WTC11 (cell line): ENCODE measurements at regions not wholly inside any gene's neighbourhood (a gene's known extent, or its start where the extent isn't known, plus 50 kb on each side); places are given as distances from the start of the nearest gene placed in this dataset.

Source experiments
- ATAC-seq: fragments of 200-7000 bp; cut with Tn5 transposase; 2 replicates; pipeline ENCODE4 v1.10.0; 2021; ENCODE audit warnings: mild to moderate bottlenecking, moderate library complexity
- CTCF ChIA-PET: fragments of 300-600 bp; sonication (Branson Sonifier 250); formaldehyde crosslinking; loops from one replicate; lab custom pipeline; 2021; ENCODE audit warnings: antibody characterized with exemption; lab: Charles Lee
- POLR2A ChIA-PET: fragments of 350-600 bp; sonication (Branson Sonifier 250); formaldehyde crosslinking; loops from one replicate; lab custom pipeline; 2021; ENCODE audit warnings: antibody characterized with exemption; lab: Charles Lee
- DNase-seq: peaks from one replicate; pipeline ENCODE4 v3.0.0; 2021; ENCODE audit warnings: low spot score
- H3K27ac Mint-ChIP-seq: 2 replicates; pipeline ENCODE4 v1.8.0; 2021; ENCODE audit warnings: mixed read lengths
- H3K27me3 Mint-ChIP-seq: 2 replicates; pipeline ENCODE4 v1.8.0; 2021; ENCODE audit warnings: low read depth, mild to moderate bottlenecking, moderate library complexity, mixed read lengths
- H3K36me3 Mint-ChIP-seq: 2 replicates; pipeline ENCODE4 v1.8.0; 2021; ENCODE audit warnings: mixed read lengths
- H3K4me1 Mint-ChIP-seq: 2 replicates; pipeline ENCODE4 v1.8.0; 2022; ENCODE audit warnings: mixed read lengths
- H3K4me3 Mint-ChIP-seq: 2 replicates; pipeline ENCODE4 v1.8.0; 2021; ENCODE audit warnings: mild to moderate bottlenecking, moderate library complexity, mixed read lengths
- H3K9me3 Mint-ChIP-seq: 2 replicates; pipeline ENCODE4 v1.8.0; 2021; ENCODE audit warnings: mixed read lengths
- ARID4B ChIP-seq: sonication (generic); formaldehyde crosslinking; IDR thresholded peaks from 2 replicates; pipeline ENCODE4 v1.8.0; 2023; ENCODE audit warnings: missing genetic modification reagents, mild to moderate bottlenecking, borderline replicate concordance
- CBFB ChIP-seq: sonication (generic); formaldehyde crosslinking; IDR thresholded peaks from 2 replicates; pipeline ENCODE4 v1.8.1; 2022; ENCODE audit warnings: mild to moderate bottlenecking, low read depth, missing genetic modification reagents
- CREB1 ChIP-seq: sonication (generic); formaldehyde crosslinking; IDR thresholded peaks from 2 replicates; pipeline ENCODE4 v1.8.0; 2023; ENCODE audit warnings: mild to moderate bottlenecking, missing genetic modification reagents
- ELF4 ChIP-seq: sonication (generic); formaldehyde crosslinking; IDR thresholded peaks from 2 replicates; pipeline ENCODE4 v1.8.1; 2022; ENCODE audit warnings: low read depth, mild to moderate bottlenecking, moderate library complexity, missing genetic modification reagents
- TCF7 ChIP-seq: sonication (generic); formaldehyde crosslinking; IDR thresholded peaks from 2 replicates; pipeline ENCODE4 v1.8.0; 2022; ENCODE audit warnings: mild to moderate bottlenecking, low read depth, missing genetic modification reagents, moderate library complexity
- TEAD1 ChIP-seq: sonication (generic); formaldehyde crosslinking; IDR thresholded peaks from 2 replicates; pipeline ENCODE4 v1.8.0; 2022; ENCODE audit warnings: mild to moderate bottlenecking, missing genetic modification reagents
- USF1 ChIP-seq: sonication (generic); formaldehyde crosslinking; IDR thresholded peaks from 2 replicates; pipeline ENCODE4 v1.8.0; 2022; ENCODE audit warnings: mild to moderate bottlenecking, missing genetic modification reagents
- ZNF138 ChIP-seq: sonication (generic); formaldehyde crosslinking; conservative IDR thresholded peaks from 2 replicates; pipeline ENCODE4 v1.8.1; 2022; ENCODE audit warnings: mild to moderate bottlenecking, moderate library complexity, missing genetic modification reagents
- ZNF219 ChIP-seq: sonication (generic); formaldehyde crosslinking; IDR thresholded peaks from 2 replicates; pipeline ENCODE4 v1.8.0; 2023; ENCODE audit warnings: missing genetic modification reagents, mild to moderate bottlenecking, borderline replicate concordance
- ZNF232 ChIP-seq: sonication (generic); formaldehyde crosslinking; IDR thresholded peaks from 2 replicates; pipeline ENCODE4 v1.8.0; 2022; ENCODE audit warnings: mild to moderate bottlenecking, missing genetic modification reagents
- ZNF317 ChIP-seq: sonication (generic); formaldehyde crosslinking; IDR thresholded peaks from 2 replicates; pipeline ENCODE4 v1.8.1; 2023; ENCODE audit warnings: low read depth, mild to moderate bottlenecking, moderate library complexity, missing genetic modification reagents, borderline replicate concordance
- ZNF396 ChIP-seq: fragments of 250-450 bp; sonication (Bioruptor Pico); IDR thresholded peaks from 2 replicates; pipeline ENCODE4 v1.8.0; 2021; ENCODE audit warnings: mild to moderate bottlenecking, moderate library complexity, borderline replicate concordance
- ZNF416 ChIP-seq: fragments of 250-450 bp; sonication (Bioruptor Pico); IDR thresholded peaks from 2 replicates; pipeline ENCODE4 v1.9.0; 2021; ENCODE audit warnings: mild to moderate bottlenecking, inconsistent platforms
- TF ChIP-seq, protein P1 (sequence below): sonication (generic); formaldehyde crosslinking; IDR thresholded peaks from 2 replicates; pipeline ENCODE4 v1.8.1; 2022; ENCODE audit warnings: mild to moderate bottlenecking, missing genetic modification reagents, moderate library complexity, borderline replicate concordance
- TF ChIP-seq, protein P2 (sequence below): sonication (generic); formaldehyde crosslinking; IDR thresholded peaks from 2 replicates; pipeline ENCODE4 v1.8.1; 2022; ENCODE audit warnings: mild to moderate bottlenecking, moderate library complexity, missing genetic modification reagents
- TF ChIP-seq, protein P3 (sequence below): sonication (generic); formaldehyde crosslinking; IDR thresholded peaks from 2 replicates; pipeline ENCODE4 v1.8.0; 2022; ENCODE audit warnings: missing genetic modification reagents

- no peaks in the 10 kb centered on the region for H3K27me3 Mint-ChIP-seq
- no peak for DNase-seq
- ChIA-PET POLR2A (no interaction called here), CTCF (interaction anchor here (1.2 to 3.7 kb wide), 5 partner anchors 19 to 38 kb away, joined by 4 to 52 read pairs (median 5); no protein-coding TSS in a partner anchor)
- H3K36me3 Mint-ChIP-seq: peaks cover 11% of the 10 kb centered on the region
- H3K9me3 Mint-ChIP-seq: peaks cover 14% of the 10 kb centered on the region
- ATAC-seq: no peak
- peaks cover 2% of the 10 kb centered on the region; the same call in 1 of the 2 replicates for H3K4me1 Mint-ChIP-seq
- H3K4me3 Mint-ChIP-seq: no peak overlapping the region
- TF ChIP-seq ARID4B (CRISPR knock-in tag) (no peak), ZNF317 (no peak), ZNF219 (CRISPR knock-in tag) (no peak), CBFB (CRISPR knock-in tag) (no peak), ZNF396 (CRISPR knock-in tag) (no peak), ZNF138 (CRISPR knock-in tag) (no peak), USF1 (CRISPR knock-in tag) (no peak), TCF7 (CRISPR knock-in tag) (no peak), ELF4 (CRISPR knock-in tag) (no peak), ZNF232 (CRISPR knock-in tag) (no peak), TEAD1 (no peak), ZNF416 (no peak), CREB1 (CRISPR knock-in tag) (no peak)
- TF ChIP-seq, protein P1, sequence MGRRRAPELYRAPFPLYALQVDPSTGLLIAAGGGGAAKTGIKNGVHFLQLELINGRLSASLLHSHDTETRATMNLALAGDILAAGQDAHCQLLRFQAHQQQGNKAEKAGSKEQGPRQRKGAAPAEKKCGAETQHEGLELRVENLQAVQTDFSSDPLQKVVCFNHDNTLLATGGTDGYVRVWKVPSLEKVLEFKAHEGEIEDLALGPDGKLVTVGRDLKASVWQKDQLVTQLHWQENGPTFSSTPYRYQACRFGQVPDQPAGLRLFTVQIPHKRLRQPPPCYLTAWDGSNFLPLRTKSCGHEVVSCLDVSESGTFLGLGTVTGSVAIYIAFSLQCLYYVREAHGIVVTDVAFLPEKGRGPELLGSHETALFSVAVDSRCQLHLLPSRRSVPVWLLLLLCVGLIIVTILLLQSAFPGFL (CRISPR knock-in tag): no peak
- TF ChIP-seq, protein P2, sequence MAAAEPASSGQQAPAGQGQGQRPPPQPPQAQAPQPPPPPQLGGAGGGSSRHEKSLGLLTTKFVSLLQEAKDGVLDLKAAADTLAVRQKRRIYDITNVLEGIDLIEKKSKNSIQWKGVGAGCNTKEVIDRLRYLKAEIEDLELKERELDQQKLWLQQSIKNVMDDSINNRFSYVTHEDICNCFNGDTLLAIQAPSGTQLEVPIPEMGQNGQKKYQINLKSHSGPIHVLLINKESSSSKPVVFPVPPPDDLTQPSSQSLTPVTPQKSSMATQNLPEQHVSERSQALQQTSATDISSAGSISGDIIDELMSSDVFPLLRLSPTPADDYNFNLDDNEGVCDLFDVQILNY: no peak
- TF ChIP-seq, protein P3, sequence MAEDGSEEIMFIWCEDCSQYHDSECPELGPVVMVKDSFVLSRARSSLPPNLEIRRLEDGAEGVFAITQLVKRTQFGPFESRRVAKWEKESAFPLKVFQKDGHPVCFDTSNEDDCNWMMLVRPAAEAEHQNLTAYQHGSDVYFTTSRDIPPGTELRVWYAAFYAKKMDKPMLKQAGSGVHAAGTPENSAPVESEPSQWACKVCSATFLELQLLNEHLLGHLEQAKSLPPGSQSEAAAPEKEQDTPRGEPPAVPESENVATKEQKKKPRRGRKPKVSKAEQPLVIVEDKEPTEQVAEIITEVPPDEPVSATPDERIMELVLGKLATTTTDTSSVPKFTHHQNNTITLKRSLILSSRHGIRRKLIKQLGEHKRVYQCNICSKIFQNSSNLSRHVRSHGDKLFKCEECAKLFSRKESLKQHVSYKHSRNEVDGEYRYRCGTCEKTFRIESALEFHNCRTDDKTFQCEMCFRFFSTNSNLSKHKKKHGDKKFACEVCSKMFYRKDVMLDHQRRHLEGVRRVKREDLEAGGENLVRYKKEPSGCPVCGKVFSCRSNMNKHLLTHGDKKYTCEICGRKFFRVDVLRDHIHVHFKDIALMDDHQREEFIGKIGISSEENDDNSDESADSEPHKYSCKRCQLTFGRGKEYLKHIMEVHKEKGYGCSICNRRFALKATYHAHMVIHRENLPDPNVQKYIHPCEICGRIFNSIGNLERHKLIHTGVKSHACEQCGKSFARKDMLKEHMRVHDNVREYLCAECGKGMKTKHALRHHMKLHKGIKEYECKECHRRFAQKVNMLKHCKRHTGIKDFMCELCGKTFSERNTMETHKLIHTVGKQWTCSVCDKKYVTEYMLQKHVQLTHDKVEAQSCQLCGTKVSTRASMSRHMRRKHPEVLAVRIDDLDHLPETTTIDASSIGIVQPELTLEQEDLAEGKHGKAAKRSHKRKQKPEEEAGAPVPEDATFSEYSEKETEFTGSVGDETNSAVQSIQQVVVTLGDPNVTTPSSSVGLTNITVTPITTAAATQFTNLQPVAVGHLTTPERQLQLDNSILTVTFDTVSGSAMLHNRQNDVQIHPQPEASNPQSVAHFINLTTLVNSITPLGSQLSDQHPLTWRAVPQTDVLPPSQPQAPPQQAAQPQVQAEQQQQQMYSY (CRISPR knock-in tag): no peak
- no peak overlapping the region for H3K27ac Mint-ChIP-seq
Observed at GRCh38 chr7:12456506-12456905, 52.8 kb upstream of the VWDE start.
